IMR-90 (cell line): ENCODE measurements at regions not wholly inside any gene's neighbourhood (a gene's known extent, or its start where the extent isn't known, plus 50 kb on each side); places are given as distances from the start of the nearest gene placed in this dataset.

Experiments used
- ATAC-seq: fragments of 200-7000 bp; cut with Tn5 transposase; 2 replicates; pipeline ENCODE4 v1.9.1; 2020; ENCODE audit warnings: low read depth, mild to moderate bottlenecking, moderate library complexity
- BruUV-seq: library from RNA; stranded (reverse); fragments of 400-500 nt; replicated peaks from 2 replicates; lab custom pipeline; 2021; lab: Mats Ljungman, UMichigan
- CTCF ChIA-PET: fragments of 300-600 bp; formaldehyde crosslinking; extraction: SDS; loops from one replicate; lab custom pipeline; 2021; ENCODE audit warnings: antibody characterized with exemption; lab: Yijun Ruan, JAX
- POLR2A ChIA-PET: fragments of 300-600 bp; sonication (Branson Sonifier 250); formaldehyde crosslinking; loops from one replicate; lab custom pipeline; 2022; ENCODE audit warnings: antibody characterized with exemption; ENCODE audit not compliant: unreplicated experiment; lab: Charles Lee
- DNase-seq: peaks from one replicate; pipeline ENCODE4 v3.0.0; 2013
- H2AFZ ChIP-seq: replicated peaks from 2 replicates; pipeline ENCODE3; 2013; ENCODE audit warnings: low read length, mild to moderate bottlenecking; ENCODE audit not compliant: poor library complexity
- H2AK5ac ChIP-seq: 2 replicates; pipeline ENCODE4 v1.6.1; 2013; ENCODE audit warnings: low read depth, low read length, inconsistent platforms
- H2AK9ac ChIP-seq: replicated peaks from 2 replicates; pipeline ENCODE3; 2013; ENCODE audit warnings: mild to moderate bottlenecking, low read depth, low read length, moderate library complexity; ENCODE audit not compliant: poor library complexity
- H2BK120ac ChIP-seq: 2 replicates; pipeline ENCODE4 v1.6.1; 2013; ENCODE audit warnings: low read depth, low read length, inconsistent platforms
- H2BK15ac ChIP-seq: 3 replicates; pipeline ENCODE4 v1.6.1; 2013; ENCODE audit warnings: low read depth, low read length, inconsistent platforms
- H2BK20ac ChIP-seq: 2 replicates; pipeline ENCODE4 v1.6.1; 2013; ENCODE audit warnings: low read depth, mild to moderate bottlenecking, inconsistent platforms, low read length, moderate library complexity
- H2BK5ac ChIP-seq: 2 replicates; pipeline ENCODE4 v1.6.1; 2013; ENCODE audit warnings: mild to moderate bottlenecking, low read depth, low read length, inconsistent platforms; ENCODE audit not compliant: poor library complexity, severe bottlenecking
- H3K14ac ChIP-seq: replicated peaks from 2 replicates; pipeline ENCODE4 v1.6.1; 2013; ENCODE audit warnings: low read depth, low read length, inconsistent platforms
- H3K18ac ChIP-seq: 2 replicates; pipeline ENCODE4 v1.6.1; 2013; ENCODE audit warnings: low read depth, low read length, control low read depth
- H3K23ac ChIP-seq: 2 replicates; pipeline ENCODE4 v1.6.1; 2013; ENCODE audit warnings: low read depth, low read length, inconsistent platforms
- H3K27ac ChIP-seq: 2 replicates; pipeline ENCODE4 v1.5.1; 2013; ENCODE audit warnings: mild to moderate bottlenecking, control low read depth, low read length; ENCODE audit not compliant: insufficient read depth
- H3K27me3 ChIP-seq: 2 replicates; pipeline ENCODE4 v1.6.1; 2013; ENCODE audit warnings: low read length; ENCODE audit not compliant: control insufficient read depth, insufficient read depth
- H3K36me3 ChIP-seq: 2 replicates; pipeline ENCODE4 v1.6.1; 2013; ENCODE audit warnings: low read length, mixed read lengths; ENCODE audit not compliant: control insufficient read depth, insufficient read depth
- H3K4ac ChIP-seq: 2 replicates; pipeline ENCODE4 v1.6.1; 2013; ENCODE audit warnings: low read depth, low read length, inconsistent platforms
- H3K4me1 ChIP-seq: 2 replicates; pipeline ENCODE4 v1.6.1; 2013; ENCODE audit warnings: low read length, mixed read lengths; ENCODE audit not compliant: control insufficient read depth, insufficient read depth
- H3K4me2 ChIP-seq: 2 replicates; pipeline ENCODE4 v1.6.1; 2013; ENCODE audit warnings: low read depth, mild to moderate bottlenecking, control low read depth, low read length, moderate library complexity
- H3K4me3 ChIP-seq: 2 replicates; pipeline ENCODE4 v1.5.1; 2013; ENCODE audit warnings: low read depth, mild to moderate bottlenecking, control low read depth, low read length, moderate library complexity; ENCODE audit not compliant: insufficient read depth
- H3K56ac ChIP-seq: 2 replicates; pipeline ENCODE4 v1.6.1; 2013; ENCODE audit warnings: low read length, inconsistent platforms; ENCODE audit not compliant: insufficient read depth; ENCODE audit errors: extremely low read depth
- H3K79me1 ChIP-seq, 2 experiments: 2 replicates each; pipeline ENCODE4 v1.6.1; 2013; ENCODE audit warnings: low read length in 2 of 2, inconsistent platforms in 1 of 2, low read depth in 1 of 2
- H3K9ac ChIP-seq: 2 replicates; pipeline ENCODE4 v1.6.1; 2013; ENCODE audit warnings: low read depth, low read length, control low read depth
- H3K9me1 ChIP-seq: 2 replicates; pipeline ENCODE4 v1.6.1; 2013; ENCODE audit warnings: low read length, inconsistent platforms; ENCODE audit not compliant: insufficient read depth
- H3K9me3 ChIP-seq: 2 replicates; pipeline ENCODE4 v1.6.1; 2013; ENCODE audit warnings: low read length; ENCODE audit not compliant: control insufficient read depth, insufficient read depth
- H4K20me1 ChIP-seq: 2 replicates; pipeline ENCODE4 v1.6.1; 2013; ENCODE audit warnings: low read length, inconsistent platforms; ENCODE audit not compliant: insufficient read depth
- H4K5ac ChIP-seq: 2 replicates; pipeline ENCODE4 v1.6.1; 2013; ENCODE audit warnings: mild to moderate bottlenecking, low read depth, low read length, control low read depth
- H4K8ac ChIP-seq, 2 experiments: 2 replicates each; pipeline ENCODE4 v1.6.1; 2013; ENCODE audit warnings: low read depth in 2 of 2, low read length in 2 of 2, control low read depth in 1 of 2, inconsistent platforms in 1 of 2
- H4K91ac ChIP-seq: 2 replicates; pipeline ENCODE4 v1.6.1; 2013; ENCODE audit warnings: low read depth, low read length, inconsistent platforms; ENCODE audit not compliant: insufficient read depth
- BHLHE40 ChIP-seq: fragments of 150-350 bp; IDR thresholded peaks from 2 replicates; pipeline ENCODE4 v1.6.1; 2016; ENCODE audit warnings: mild to moderate bottlenecking, low read depth, low read length
- CEBPB ChIP-seq: IDR thresholded peaks from 2 replicates; pipeline ENCODE4 v1.6.1; 2012; ENCODE audit warnings: low read depth, low read length, improper control_type of control experiment
- CHD1 ChIP-seq: IDR thresholded peaks from 2 replicates; pipeline ENCODE4 v1.6.1; 2012; ENCODE audit warnings: low read depth, low read length, improper control_type of control experiment
- CTCF ChIP-seq: conservative IDR thresholded peaks from 2 replicates; pipeline ENCODE4 v1.5.1; 2012; ENCODE audit warnings: mild to moderate bottlenecking, low read depth, low read length, improper control_type of control experiment
- ELK1 ChIP-seq: fragments of 150-350 bp; IDR thresholded peaks from 2 replicates; pipeline ENCODE4 v1.6.1; 2016; ENCODE audit warnings: low read depth, mild to moderate bottlenecking, low read length, moderate library complexity, borderline replicate concordance
- FOS ChIP-seq: fragments of 150-350 bp; IDR thresholded peaks from 2 replicates; pipeline ENCODE4 v1.6.1; 2016; ENCODE audit warnings: low read depth, low read length
- MAFK ChIP-seq: IDR thresholded peaks from 2 replicates; pipeline ENCODE4 v1.6.1; 2012; ENCODE audit warnings: low read depth, low read length, improper control_type of control experiment
- MAZ ChIP-seq: IDR thresholded peaks from 2 replicates; pipeline ENCODE4 v1.6.1; 2012; ENCODE audit warnings: low read depth, mild to moderate bottlenecking, low read length, improper control_type of control experiment, moderate library complexity, borderline replicate concordance
- MXI1 ChIP-seq: IDR thresholded peaks from 2 replicates; pipeline ENCODE4 v1.6.1; 2012; ENCODE audit warnings: low read depth, mild to moderate bottlenecking, low read length, moderate library complexity, borderline replicate concordance
- NFE2L2 ChIP-seq: fragments of 150-350 bp; IDR thresholded peaks from 2 replicates; pipeline ENCODE4 v1.6.1; 2016; ENCODE audit warnings: low read depth, mild to moderate bottlenecking, low read length
- POLR2A ChIP-seq: IDR thresholded peaks from 2 replicates; pipeline ENCODE4 v1.6.1; 2012; ENCODE audit warnings: mild to moderate bottlenecking, low read depth, low read length
- RAD21 ChIP-seq: IDR thresholded peaks from 2 replicates; pipeline ENCODE4 v1.6.1; 2012; ENCODE audit warnings: low read length, improper control_type of control experiment
- RCOR1 ChIP-seq: IDR thresholded peaks from 2 replicates; pipeline ENCODE4 v1.6.1; 2012; ENCODE audit warnings: mild to moderate bottlenecking, low read length, improper control_type of control experiment; ENCODE audit not compliant: insufficient replicate concordance
- RFX5 ChIP-seq: IDR thresholded peaks from 2 replicates; pipeline ENCODE4 v1.8.0; 2012; ENCODE audit warnings: low read depth, mild to moderate bottlenecking, low read length, moderate library complexity
- SMC3 ChIP-seq: fragments of 150-350 bp; IDR thresholded peaks from 2 replicates; pipeline ENCODE4 v1.6.1; 2016; ENCODE audit warnings: low read depth, mild to moderate bottlenecking, antibody characterized with exemption, low read length, moderate library complexity
- USF2 ChIP-seq: fragments of 150-350 bp; IDR thresholded peaks from 2 replicates; pipeline ENCODE4 v1.6.1; 2017; ENCODE audit warnings: mild to moderate bottlenecking, antibody characterized with exemption, low read length, low read depth
- WGBS, 2 experiments: methylation state at CpG; one replicate each; pipeline versions ENCODE4 v1.1.5 to v1.1.7; 2013; ENCODE audit warnings: missing lambda C conversion rate in 2 of 2; ENCODE audit not compliant: insufficient read length in 1 of 2; ENCODE audit errors: extremely low coverage in 2 of 2; 5-methylcytosine and 5-hydroxymethylcytosine counted together
- dilution Hi-C: fragments of 300-500 bp; cut with HindIII; formaldehyde crosslinking; loops from one replicate; pipeline ENCODE4 v1.14.3; 2018; ENCODE audit warnings: low sequenced_read_pairs; ENCODE audit not compliant: unreplicated experiment
- in situ Hi-C: fragments of 300-500 bp; cut with MboI; formaldehyde crosslinking; loops from 3 replicates; pipeline ENCODE4 v1.14.3; 2019; ENCODE audit warnings: low sequenced_read_pairs, inconsistent platforms, mixed read lengths
- intact Hi-C: fragments of 100-400 bp; cut with micrococcal nuclease; formaldehyde crosslinking; loops from 2 replicates; pipeline ENCODE4 v1.10.0; 2022

GRCh38 chr5:56366986-56367385 is 133.9 kb upstream of the ANKRD55 start:
- Histone ChIP-seq H3K4me1 (no peaks in the 10 kb centered on the region), H3K14ac (no peak overlapping the region), H3K23ac (no peak overlapping the region), H2AK5ac (no peak overlapping the region), H3K9me1 (no peaks in the 10 kb centered on the region; the same call in 1 of the 2 replicates), H2BK5ac (no peak overlapping the region), H3K9me3 (no peaks in the 10 kb centered on the region), H4K8ac (no peak overlapping the region), H3K4me3 (no peak overlapping the region), H3K18ac (no peak overlapping the region), H2AK9ac (no peak overlapping the region), H3K4ac (no peak overlapping the region), H4K20me1 (no peaks in the 10 kb centered on the region), H3K56ac (no peak overlapping the region), H3K4me2 (no peak overlapping the region), H3K79me1 (no peaks in the 10 kb centered on the region), H4K5ac (no peak overlapping the region), H3K9ac (no peak overlapping the region), H2BK20ac (no peak overlapping the region), H3K36me3 (no peaks in the 10 kb centered on the region), H3K27me3 (no peaks in the 10 kb centered on the region), H2BK15ac (no peak overlapping the region), H3K27ac (no peak overlapping the region), H2AFZ (no peak overlapping the region), H4K91ac (no peak overlapping the region), H2BK120ac (no peak overlapping the region)
- no peak for DNase-seq
- in situ Hi-C loops (no loop called here), dilution Hi-C loops (no loop called here), intact Hi-C loops (no loop called here)
- TF ChIP-seq CHD1 = no peak
- TF ChIP-seq MAZ = no peak
- TF ChIP-seq CTCF = no peak
- no peak for TF ChIP-seq SMC3
- no peak for TF ChIP-seq RCOR1
- no peak for TF ChIP-seq MXI1
- TF ChIP-seq CEBPB = no peak
- TF ChIP-seq USF2 = no peak
- no peak for TF ChIP-seq FOS
- no peak for TF ChIP-seq RFX5
- TF ChIP-seq ELK1 = no peak
- no peak for TF ChIP-seq POLR2A
- no peak for TF ChIP-seq NFE2L2
- TF ChIP-seq MAFK = no peak
- no peak for TF ChIP-seq RAD21
- TF ChIP-seq BHLHE40 = no peak
- whole genome bisulfite sequencing, 2 experiments = no CpG with 5 or more reads among the region's 1 CpG
- ChIA-PET CTCF (interaction anchor here (0.8 kb wide), 1 partner anchor 85 kb away, joined by 3 read pairs; no protein-coding TSS in a partner anchor), POLR2A (no interaction called here)
- ATAC-seq = no peak
- BruUV-seq = no TSS peak
